Neural crest cell (in vitro differentiated cells): ENCODE measurements at regions not wholly inside any gene's neighbourhood (a gene's known extent, or its start where the extent isn't known, plus 50 kb on each side); places are given as distances from the start of the nearest gene placed in this dataset.

Experiments
- DNase-seq: peaks from one replicate; pipeline ENCODE4 v3.0.0; 2021; ENCODE audit warnings: low read depth, mixed read lengths, low spot score
- H3K27ac Mint-ChIP-seq: one replicate; pipeline ENCODE4 v1.8.0; 2021; ENCODE audit warnings: mild to moderate bottlenecking, mixed read lengths; ENCODE audit not compliant: unreplicated experiment
- H3K27me3 Mint-ChIP-seq: 2 replicates; pipeline ENCODE4 v1.8.0; 2021; ENCODE audit warnings: low read depth, mild to moderate bottlenecking, mixed read lengths
- H3K36me3 Mint-ChIP-seq: 2 replicates; pipeline ENCODE4 v1.8.0; 2021; ENCODE audit warnings: low read depth, mild to moderate bottlenecking, mixed read lengths
- H3K4me1 Mint-ChIP-seq: 2 replicates; pipeline ENCODE4 v1.8.0; 2021; ENCODE audit warnings: mixed read lengths
- H3K4me3 Mint-ChIP-seq: one replicate; pipeline ENCODE4 v1.8.0; 2021; ENCODE audit warnings: mild to moderate bottlenecking, mixed read lengths
- H3K9me3 Mint-ChIP-seq: 2 replicates; pipeline ENCODE4 v1.8.0; 2021; ENCODE audit warnings: mixed read lengths
- CTCF ChIP-seq: fragments of 200-600 bp; sonication (generic); conservative IDR thresholded peaks from 2 replicates; pipeline ENCODE4 v1.5.0; 2021; ENCODE audit warnings: antibody characterized with exemption, mild to moderate bottlenecking

GRCh38 chr7:145184956-145185355 is 349.1 kb upstream of the TPK1 start:
- TF ChIP-seq CTCF, result no peak
- Mint-ChIP-seq H3K27ac (no peak overlapping the region), H3K4me3 (no peak overlapping the region), H3K27me3 (no peaks in the 10 kb centered on the region), H3K4me1 (no peaks in the 10 kb centered on the region), H3K36me3 (no peaks in the 10 kb centered on the region), H3K9me3 (no peaks in the 10 kb centered on the region)
- no peak for DNase-seq

GRCh38 chr7:145183069-145183468 is 347.2 kb upstream of the TPK1 start:
- H3K27me3 Mint-ChIP-seq, result no peaks in the 10 kb centered on the region
- H3K36me3 Mint-ChIP-seq, result no peaks in the 10 kb centered on the region
- TF ChIP-seq CTCF, result no peak
- DNase-seq, result no peak
- no peaks in the 10 kb centered on the region for H3K9me3 Mint-ChIP-seq
- H3K4me1 Mint-ChIP-seq, result no peaks in the 10 kb centered on the region
- no peak overlapping the region for H3K4me3 Mint-ChIP-seq
- H3K27ac Mint-ChIP-seq, result no peak overlapping the region

GRCh38 chr7:145175366-145175765 is 339.5 kb upstream of the TPK1 start:
- no peak for TF ChIP-seq CTCF
- H3K4me3 Mint-ChIP-seq, result no peak overlapping the region
- no peaks in the 10 kb centered on the region for H3K4me1 Mint-ChIP-seq
- H3K9me3 Mint-ChIP-seq, result peaks cover 8% of the 10 kb centered on the region
- no peaks in the 10 kb centered on the region for H3K36me3 Mint-ChIP-seq
- no peak for DNase-seq
- no peak overlapping the region for H3K27ac Mint-ChIP-seq
- H3K27me3 Mint-ChIP-seq, result no peaks in the 10 kb centered on the region

GRCh38 chr7:145169908-145170307 is 334.1 kb upstream of the TPK1 start:
- H3K27me3 Mint-ChIP-seq, result no peaks in the 10 kb centered on the region
- peaks cover 7% of the 10 kb centered on the region for H3K9me3 Mint-ChIP-seq
- H3K4me1 Mint-ChIP-seq, result no peaks in the 10 kb centered on the region
- H3K27ac Mint-ChIP-seq, result no peak overlapping the region
- no peak overlapping the region for H3K4me3 Mint-ChIP-seq
- no peak for DNase-seq
- peak; percentile 47 for TF ChIP-seq CTCF
- no peaks in the 10 kb centered on the region for H3K36me3 Mint-ChIP-seq

GRCh38 chr7:145168879-145169278 is 333.0 kb upstream of the TPK1 start:
- TF ChIP-seq CTCF, result no peak

GRCh38 chr7:145168427-145168826 is 332.6 kb upstream of the TPK1 start:
- Mint-ChIP-seq H3K4me3 (no peak overlapping the region), H3K9me3 (peaks cover 3% of the 10 kb centered on the region), H3K4me1 (no peaks in the 10 kb centered on the region), H3K36me3 (no peaks in the 10 kb centered on the region), H3K27ac (no peak overlapping the region), H3K27me3 (no peaks in the 10 kb centered on the region)
- TF ChIP-seq CTCF, result no peak
- DNase-seq, result no peak

More at GRCh38 chr7:145168879-145169278, 333.0 kb upstream of the TPK1 start:
- no peaks in the 10 kb centered on the region for H3K36me3 Mint-ChIP-seq
- DNase-seq, result no peak
- H3K9me3 Mint-ChIP-seq, result peaks cover 3% of the 10 kb centered on the region
- no peaks in the 10 kb centered on the region for H3K27me3 Mint-ChIP-seq
- no peaks in the 10 kb centered on the region for H3K4me1 Mint-ChIP-seq
- no peak overlapping the region for H3K27ac Mint-ChIP-seq
- H3K4me3 Mint-ChIP-seq, result no peak overlapping the region
